ENCODE measurements at regions not wholly inside any gene's neighbourhood (a gene's known extent, or its start where the extent isn't known, plus 50 kb on each side); places are given as distances from the start of the nearest gene placed in this dataset.
"Not testable (repeated sequence)": the region's sequence is repeated elsewhere in the genome, so short reads cannot be mapped to it uniquely, and the experiment has no call there.

DNA sequence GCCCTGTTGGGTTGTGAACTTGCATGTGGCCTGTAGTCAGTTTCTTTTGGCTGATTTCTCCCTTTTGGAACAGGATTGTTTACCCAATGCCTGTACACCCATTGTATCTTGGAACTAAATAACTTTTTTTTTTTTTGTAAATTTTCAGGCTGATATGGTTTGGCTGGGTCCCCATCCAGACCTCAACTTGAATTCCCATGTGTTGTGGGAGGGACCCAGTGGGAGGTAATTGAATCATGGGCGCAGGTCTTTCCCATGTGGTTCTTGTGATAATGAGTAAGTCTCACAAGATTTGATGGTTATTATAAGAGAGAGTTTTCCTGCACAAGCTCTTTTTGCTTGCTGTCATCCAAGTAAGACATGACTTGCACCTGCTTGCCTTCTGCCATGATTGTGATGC lies 253.8 kb upstream of the GBE1 start:
- DNase-seq (ENCODE audit: low read depth) = no peak

DNA sequence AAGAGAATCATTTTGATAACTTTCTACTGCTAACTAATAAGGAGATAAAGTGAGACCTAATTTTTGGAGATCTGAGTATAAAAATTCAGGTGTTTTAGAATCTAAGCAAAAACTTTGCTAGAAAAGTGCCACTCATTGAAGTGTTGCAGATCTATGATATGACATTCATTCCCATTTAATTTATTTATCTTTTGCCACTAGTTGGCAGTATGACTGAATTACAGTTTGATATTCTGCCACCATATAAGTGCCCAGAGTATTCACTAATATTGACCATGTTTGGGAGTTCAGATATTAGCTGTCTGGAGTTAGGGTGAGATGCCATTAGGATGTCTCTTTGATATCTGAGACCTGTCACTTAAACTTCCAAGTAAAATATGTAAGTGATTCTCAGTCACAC lies 251.3 kb upstream of the GBE1 start:
- DNase-seq (ENCODE audit: low read depth) = no peak

DNA sequence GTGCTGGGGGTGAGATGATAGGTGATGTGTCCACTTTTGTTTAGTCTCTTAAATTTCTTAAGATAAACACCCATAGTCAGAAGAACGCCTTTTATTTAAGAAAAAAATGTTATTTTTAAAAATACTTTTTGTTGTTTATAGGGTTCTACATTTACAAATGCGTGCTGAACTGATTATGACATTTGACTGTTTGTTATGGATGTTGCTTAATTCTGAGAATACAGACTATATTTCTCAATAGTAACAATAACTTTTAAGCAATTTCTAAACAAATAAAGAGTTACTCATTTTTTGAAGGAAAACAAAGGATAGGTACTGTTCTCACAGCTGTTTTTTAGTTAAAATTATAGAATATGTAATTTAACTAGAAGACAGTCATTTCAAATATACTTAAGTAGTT lies 249.9 kb upstream of the GBE1 start:
- no peak for DNase-seq (ENCODE audit: low read depth)

DNA sequence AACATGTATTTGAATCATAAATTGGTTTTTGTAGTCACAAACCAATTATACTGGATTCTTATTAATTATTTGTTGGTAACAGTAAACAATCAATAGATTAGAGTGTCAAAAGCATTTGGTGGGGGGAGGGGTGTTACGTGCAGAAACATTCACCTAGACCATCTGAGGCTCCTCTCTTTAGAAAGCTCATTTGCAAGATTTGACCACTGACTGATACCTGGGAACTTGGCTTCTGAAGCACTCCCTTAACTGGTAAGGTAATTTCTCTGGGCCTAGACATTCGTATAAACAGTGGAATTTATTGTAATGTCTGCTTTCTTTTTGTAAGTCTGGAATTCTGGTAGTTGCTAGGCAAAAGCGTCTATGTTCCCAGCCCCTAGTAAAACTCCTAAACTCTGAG lies 243.8 kb upstream of the GBE1 start:
- DNase-seq (ENCODE audit: low read depth) = no peak

DNA sequence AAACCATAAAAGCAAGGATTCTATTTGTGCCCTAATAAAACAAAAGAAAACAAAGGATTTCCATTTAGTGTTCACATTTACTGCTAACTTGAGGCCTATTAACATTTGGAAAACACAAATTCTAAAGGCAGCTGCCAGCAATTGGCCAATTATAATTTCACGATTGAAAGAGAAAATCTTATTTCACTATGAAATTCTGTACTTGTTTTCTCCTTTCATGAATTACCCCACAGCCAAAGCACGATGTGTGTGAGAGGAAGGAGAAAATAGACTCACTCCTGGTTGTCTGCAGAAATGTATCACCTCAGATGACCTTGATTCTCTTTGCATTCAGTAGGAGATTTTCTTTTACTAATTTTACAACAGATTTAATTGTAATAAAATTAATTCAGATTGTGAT lies 242.8 kb upstream of the GBE1 start:
- no peak for DNase-seq (ENCODE audit: low read depth)

DNA sequence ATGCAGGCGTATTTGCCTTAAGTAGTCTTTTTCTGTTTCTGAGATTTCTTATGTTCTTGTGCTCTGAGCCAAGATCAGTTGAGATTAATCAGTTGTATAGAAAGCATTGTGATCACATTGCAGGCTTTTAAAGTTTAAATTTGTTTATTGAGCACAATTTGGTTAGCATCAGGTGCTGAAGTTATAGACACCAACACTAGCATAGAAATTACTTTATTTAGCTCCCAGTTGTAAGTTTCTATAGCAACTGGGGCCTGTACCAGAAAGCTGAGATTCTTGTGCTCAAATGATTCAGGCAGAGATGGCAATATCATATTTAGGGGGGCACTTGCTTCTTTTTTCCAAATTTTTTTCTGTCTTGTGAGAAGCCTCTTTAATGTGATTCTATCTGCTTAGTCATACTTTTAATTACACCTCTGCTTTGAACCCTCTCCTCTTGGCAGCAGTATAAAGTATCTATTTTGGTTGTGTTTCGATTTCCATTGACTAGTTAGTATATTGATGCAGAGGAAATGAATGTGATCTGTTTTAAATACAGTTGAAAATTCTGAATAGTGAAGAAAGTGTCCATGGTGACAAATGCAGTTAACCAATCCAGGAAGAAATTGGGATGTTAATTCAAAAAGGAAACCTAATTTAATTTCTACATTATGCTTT lies 241.7 kb upstream of the GBE1 start:
- no peak for DNase-seq (ENCODE audit: low read depth)

DNA sequence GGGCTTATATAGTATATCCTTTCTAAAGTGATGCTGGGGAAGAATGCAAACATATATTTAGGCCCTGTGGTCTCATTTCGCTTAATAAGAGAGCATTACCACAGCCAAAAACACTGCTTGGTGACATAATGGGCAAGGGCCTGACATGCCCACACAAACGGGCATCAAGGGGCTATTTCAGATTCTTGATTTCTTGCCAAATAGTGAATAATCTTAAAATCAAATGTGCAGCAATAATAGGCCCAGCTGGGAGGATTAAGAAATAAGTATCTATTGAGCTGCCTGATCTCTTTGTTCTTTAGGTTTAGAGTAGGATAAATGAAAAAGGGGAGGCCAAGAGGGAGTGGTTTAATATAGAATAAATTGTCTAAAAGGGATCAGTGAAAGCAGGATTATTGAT lies 241.0 kb upstream of the GBE1 start:
- no peak for DNase-seq (ENCODE audit: low read depth)

DNA sequence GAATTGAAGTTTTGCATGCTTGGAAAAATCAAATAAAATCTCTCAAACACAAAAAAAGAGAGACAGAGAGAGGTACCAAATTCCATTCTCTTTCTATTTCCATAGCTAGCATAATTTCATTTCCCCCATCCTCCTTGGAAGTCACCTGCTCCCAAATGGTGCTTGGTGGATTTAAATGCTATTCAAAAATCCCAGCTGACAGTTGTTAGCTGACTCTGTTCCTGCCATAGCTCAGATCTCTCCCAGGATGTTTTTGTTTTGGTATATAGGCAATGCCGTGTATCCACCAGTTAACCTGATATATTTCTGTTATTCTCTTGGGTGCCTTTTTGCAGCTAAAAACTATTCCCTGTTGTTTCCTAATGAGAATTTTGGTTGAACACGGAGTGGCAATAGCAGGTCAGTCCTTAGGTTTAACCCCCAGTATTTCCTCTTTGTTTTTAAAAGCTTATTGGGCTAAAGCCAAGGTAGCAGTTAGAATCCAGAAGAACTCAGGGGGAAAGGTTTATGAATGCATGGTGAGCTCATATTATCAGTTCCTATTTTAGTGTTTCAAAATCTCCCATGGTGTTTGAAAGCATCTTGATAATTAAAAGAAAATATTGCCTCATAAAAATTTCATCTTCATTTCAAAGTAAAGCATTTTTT lies 240.0 kb upstream of the GBE1 start:
- no peak for DNase-seq (ENCODE audit: low read depth)

DNA sequence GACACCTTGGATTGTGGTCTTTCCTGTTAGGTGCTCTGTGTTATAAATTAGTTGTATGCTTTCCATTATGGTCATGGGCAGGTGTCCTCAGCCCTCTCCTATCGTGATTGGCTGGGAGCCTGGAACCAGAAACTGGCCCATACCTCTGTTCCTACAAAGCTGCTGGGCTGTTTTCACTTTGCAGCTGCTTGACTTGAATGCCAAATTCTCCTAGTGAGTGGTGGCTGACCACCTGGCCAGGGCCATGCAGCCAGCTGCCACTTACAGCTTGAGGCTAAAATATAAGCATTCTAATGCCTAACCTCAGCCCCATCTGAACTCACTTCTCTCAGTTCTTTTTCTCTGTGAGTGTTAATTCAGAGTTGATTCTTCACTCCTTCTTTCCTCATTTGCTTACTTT lies 239.3 kb upstream of the GBE1 start:
- no peak for DNase-seq (ENCODE audit: low read depth)

DNA sequence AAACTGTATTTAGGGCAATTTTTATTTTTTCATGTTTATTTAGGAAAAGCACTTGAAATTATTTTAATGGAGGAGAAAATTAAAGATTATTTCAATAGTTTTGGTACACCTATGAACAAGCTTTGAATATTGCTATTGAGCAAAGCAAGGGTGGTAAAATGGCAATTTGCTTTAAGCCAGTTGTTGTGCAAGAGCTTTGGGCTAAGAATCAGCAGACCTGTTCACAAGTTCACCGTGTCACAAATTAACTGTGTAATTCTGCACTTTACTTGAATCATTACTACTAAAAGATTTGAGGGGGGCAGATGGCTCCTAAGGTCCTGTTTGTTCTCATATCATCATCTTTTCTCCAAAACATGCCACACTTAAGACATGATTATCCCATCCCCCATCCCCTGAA lies 238.9 kb upstream of the GBE1 start:
- DNase-seq (ENCODE audit: low read depth) = no peak

DNA sequence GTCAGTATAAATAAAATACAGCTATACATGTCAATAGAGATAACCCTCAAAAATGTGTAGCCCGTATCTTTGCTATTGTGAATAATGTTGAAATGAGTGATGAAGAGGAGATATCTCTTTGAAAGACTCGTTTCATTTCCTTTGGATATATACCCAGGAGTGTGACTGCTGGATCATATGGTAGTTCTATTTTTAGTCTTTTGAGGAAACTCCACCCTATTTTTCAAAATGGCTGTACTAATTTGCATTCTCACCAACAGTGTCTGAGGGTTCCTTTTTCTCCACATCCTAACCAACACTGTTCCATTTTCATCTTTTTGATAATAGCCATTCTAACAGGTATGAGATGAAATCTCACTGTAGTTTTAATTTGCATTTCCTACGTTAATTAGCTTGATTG lies 237.5 kb upstream of the GBE1 start:
- no peak for DNase-seq (ENCODE audit: low read depth)

DNA sequence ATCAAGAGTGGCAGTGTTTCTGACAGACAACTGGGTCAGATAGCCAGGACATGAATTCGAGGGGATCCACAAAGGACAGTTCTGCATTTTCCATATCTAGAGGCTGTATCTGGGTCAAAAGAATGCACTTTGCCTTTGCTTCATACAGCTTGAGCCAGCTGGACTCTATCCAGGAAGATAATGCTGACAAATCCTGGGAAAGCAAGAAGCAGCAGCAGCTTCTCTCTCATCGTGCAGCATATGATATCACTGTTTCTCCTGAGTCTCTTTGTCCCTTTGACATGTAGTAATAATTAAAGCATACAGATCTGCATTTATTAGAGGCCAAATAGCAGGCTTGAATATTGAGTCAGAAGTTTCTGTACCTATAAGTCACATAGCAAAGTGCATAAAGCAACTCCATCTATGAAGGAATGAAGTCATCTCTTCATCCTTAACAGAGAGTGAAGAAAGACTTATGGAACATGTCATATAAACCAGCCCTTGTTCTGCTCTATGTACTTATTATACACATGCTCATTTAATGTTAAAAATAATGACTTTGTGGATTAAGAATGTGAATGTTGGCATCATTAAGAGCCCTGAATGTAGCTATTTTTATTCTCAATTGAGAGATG lies 236.8 kb upstream of the GBE1 start:
- DNase-seq (ENCODE audit: low read depth) = no peak

DNA sequence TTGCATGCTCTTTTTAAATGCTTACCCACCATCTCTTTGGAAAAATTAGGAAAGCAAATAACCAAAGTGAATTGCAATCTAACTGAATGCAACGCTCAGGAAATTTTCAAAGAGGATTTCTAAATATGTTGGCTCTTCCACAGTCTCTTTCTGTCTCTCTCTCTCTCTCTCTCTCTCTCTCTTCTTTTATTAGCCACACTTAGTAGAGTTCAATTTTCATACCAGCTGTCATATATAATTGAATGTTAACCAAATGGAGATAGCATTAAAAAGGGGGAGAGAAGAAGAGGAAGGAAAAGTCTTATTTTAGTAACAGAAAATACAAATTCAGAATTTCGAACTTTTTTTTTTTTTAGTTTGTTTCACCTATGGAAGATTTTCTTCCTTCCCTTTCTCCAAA lies 235.9 kb upstream of the GBE1 start:
- no peak for DNase-seq (ENCODE audit: low read depth)

DNA sequence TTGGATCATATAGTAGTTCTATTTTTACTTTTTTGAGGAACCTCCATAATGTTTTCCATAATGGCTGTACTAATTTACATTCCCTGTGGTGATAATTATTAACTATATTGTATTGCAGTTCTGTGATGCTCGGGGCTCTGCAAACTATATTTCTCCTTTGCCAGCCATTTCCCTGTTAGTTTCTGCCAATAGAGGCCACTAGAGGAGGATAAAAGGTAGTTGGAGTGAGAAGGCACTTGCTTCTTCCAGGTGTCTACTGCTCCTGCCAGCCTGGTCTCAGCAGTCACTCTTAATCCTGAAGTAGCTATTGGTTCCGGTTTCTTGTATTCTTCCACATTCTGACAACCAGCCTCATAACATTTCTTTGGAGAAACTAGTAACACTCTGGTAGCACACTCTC lies 233.9 kb upstream of the GBE1 start:
- no peak for DNase-seq (ENCODE audit: low read depth)

DNA sequence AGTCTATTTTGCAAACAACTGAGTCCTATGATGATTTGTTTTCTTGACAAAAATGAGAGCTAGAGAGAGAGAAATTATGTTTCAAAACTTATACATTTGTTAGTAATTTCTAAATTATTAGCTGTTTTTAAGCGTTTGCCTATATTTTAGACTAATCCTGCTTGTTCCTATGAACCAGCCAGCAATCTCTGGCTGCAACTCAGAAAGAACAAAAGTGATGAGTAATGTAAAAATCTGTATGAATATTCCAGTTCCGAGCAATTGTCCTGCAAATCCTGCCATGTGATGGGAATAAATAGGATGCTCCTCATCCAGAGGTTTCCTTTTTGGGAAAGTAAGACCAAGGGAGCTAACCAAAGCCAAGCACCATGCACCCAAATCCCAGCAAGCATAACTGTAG lies 228.3 kb upstream of the GBE1 start:
- no peak for DNase-seq (ENCODE audit: low read depth)

DNA sequence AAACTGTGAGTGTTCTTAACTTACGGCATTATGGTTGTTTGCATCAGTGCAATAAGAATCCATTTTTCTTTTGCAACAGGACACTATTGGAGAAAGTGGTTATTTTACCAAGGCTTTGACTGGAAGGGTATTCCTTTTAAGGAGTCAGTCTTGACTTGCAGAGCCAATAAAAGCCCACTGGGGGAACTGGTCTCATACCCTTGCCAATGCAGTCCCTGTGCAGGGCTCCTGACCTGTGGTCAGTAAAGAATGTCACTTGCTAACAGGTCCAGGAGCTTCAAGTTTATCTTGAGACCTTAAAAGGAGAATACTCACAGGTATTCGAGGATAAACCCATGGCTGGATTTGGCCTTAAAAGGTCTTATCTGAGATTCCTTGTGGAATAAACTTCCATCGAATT lies 227.8 kb upstream of the GBE1 start:
- no peak for DNase-seq (ENCODE audit: low read depth)

DNA sequence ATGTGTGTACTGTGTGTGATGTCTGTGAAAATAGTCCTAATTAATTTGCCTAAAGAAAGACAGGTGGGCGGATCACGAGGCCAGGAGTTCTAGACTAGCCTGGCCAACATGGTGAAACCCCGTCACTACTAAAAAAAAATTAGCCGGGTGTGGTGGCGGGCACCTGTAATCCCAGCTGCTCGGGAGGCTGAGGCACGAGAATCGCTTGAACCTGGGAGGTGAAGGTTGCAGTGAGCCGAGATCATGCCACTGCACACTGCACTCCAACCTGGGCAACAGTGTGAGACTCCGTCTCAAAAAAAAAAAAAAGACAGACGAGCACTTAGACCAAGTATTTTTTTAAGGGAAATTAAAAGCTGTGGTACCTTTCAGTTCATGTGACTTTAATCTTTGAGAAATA lies 226.0 kb upstream of the GBE1 start:
- not testable (repeated sequence) for DNase-seq (ENCODE audit: low read depth)

DNA sequence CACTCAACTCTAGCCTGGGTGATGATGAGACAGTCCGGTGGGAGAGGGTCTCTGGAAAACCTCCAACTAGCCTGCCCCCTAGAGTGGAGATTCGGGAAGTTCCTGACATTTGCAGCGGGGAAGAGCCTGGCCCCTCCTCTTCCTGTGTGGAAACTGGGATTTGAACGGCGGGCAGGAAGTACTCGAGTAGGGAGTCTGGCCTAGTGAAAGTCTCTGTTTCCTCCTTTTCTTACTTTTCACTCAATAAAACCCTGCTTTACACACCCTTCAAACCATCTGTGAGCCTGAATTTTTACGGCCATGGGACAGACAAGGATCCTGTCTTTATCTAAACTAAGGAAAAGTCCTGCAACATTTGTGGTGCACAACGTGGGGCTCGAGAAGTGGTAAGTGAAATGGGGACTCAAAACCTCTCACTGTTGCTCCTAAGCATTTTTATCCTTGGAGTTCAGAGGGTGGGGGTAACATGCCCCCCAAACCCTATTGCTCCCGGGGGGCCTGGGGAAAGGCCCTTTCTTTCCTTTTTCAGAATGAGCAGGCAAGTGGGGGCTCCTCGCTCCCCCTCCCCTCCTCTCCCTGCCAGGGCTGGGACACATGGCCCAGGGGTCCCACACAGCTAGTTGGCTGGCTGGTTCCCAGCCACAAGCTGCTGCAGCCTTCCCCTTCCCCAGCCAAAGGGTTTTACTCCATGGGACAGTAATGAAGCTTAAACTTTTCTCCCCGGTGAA lies 224.7 kb upstream of the GBE1 start:
- DNase-seq (ENCODE audit: low read depth) = no peak

DNA sequence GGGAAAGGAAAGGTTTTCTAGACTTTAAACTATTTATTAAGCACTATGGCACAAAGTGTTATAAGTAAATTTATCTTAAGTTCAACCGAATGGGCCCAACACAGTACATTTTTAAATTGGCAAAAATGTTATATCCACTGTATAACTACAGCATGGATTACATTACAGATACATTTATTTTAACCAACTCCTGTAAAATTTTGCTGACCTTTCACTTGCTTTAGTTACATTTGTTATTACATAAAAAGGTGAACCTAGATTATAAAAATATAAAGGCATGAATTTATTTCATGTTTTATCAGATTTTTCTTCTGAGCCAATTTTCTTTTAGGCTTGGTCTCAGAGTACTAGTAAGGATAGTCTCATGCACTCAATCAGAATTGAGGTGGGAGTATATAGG lies 221.9 kb upstream of the GBE1 start:
- DNase-seq (ENCODE audit: low read depth) = no peak

DNA sequence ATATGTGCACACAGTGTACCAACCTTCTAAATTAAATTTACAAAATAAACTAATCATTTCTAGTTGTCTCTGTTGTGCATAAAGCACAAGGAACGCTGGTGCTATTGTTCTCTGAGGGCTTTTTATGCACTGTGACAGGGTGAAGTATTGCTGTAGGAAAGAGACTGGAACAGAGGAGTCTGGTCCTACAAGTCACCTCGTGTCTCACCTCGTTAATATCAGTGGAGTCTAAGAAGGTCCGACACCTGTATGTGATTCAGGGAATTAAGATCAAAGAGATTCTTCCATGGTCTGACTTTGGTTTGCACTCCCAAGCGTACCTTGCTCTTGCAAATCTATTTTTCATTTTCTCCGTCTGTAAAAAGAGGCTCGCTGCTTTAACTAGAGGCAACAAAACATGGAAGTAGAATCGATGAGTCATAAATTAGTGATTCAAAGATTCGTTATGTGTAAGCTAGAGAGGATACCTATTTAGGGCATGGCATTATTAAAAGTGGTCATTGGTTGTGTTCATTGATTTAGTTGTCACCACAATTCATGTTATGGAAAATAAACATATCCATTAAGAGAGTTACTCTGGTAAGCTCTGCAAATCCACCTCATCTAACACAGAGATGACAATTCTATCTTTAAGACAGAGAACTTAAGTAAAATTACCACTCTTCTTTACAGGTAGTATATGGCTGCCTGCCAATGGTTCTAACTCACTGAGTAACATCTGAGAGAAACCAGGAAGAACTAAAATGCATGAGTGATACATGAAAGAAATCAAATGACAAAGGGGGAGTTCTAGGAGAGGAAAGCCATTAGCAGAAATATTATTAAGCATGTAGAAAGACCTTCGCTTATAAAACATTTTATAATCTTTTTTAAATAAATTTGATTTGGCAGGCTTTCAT lies 219.4 kb upstream of the GBE1 start:
- DNase-seq (ENCODE audit: low read depth) = no peak

DNA sequence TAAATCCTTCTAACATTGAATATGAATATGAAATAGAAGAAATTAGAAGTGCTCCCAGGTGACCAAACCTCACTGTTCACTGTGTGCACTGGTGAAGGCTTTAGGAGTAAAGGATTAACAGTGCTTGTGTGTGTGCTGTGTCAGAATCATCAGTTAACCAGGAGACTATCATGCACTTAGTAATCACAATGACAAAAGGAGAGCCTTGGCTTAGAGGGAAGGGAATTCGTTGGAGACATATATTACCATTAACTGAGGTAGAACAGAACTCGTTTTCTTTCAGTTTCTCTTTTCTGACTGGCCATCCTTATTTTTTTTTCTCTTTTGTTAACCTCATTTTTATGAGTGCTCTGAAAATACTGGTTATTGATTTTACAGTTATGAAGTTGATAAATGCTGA lies 213.3 kb upstream of the GBE1 start:
- no peak for DNase-seq (ENCODE audit: low read depth)

DNA sequence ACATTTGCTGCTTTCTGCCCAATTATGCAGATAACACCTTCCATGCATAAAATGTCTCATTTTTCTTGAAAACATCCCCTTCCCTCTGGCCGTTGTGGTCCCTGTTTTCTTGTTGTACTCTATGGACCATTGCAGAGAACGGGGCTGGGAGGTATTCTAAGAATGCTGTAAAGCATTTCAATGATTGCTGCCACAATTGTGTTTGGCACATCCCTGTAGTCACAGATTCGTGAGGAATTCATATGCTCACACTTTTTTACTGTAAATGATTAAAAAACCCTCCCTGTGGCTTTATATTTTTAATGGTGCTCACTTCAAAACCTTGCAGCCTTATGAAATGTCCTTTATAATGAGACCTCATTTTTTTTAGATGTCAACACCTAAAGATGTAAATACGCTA lies 207.2 kb upstream of the GBE1 start:
- DNase-seq (ENCODE audit: low read depth) = no peak
